HG02840 (cell line): ENCODE measurements at regions not wholly inside any gene's neighbourhood (a gene's known extent, or its start where the extent isn't known, plus 50 kb on each side); places are given as distances from the start of the nearest gene placed in this dataset.

Experiments
- ATAC-seq: cut with Tn5 transposase; IDR thresholded peaks from one replicate; pipeline ENCODE4 v1.9.1; 2021; ENCODE audit warnings: mild to moderate bottlenecking, moderate library complexity, moderate number of reproducible peaks; ENCODE audit not compliant: unreplicated experiment, low FRiP score

DNA sequence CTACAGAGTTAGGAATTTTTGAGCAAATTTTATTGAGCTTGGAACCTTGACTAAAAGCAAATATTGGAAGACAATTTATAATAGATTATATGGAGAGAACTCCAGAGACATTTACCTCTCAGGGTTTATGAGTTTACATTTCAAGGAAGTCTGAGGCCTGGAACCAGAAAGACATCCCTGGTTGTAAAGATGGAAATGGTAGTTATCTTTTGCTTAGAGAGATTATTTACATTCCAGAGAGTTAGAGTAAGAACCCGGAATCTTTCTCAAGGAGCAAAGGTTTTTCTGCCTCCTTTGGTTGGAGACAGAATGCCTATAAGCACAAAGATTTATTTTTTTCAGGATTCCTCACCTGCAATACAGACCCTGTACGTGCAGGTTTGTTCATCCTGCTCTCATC, 458.1 kb downstream of the TBL1XR1 start:
- ATAC-seq: no peak

DNA sequence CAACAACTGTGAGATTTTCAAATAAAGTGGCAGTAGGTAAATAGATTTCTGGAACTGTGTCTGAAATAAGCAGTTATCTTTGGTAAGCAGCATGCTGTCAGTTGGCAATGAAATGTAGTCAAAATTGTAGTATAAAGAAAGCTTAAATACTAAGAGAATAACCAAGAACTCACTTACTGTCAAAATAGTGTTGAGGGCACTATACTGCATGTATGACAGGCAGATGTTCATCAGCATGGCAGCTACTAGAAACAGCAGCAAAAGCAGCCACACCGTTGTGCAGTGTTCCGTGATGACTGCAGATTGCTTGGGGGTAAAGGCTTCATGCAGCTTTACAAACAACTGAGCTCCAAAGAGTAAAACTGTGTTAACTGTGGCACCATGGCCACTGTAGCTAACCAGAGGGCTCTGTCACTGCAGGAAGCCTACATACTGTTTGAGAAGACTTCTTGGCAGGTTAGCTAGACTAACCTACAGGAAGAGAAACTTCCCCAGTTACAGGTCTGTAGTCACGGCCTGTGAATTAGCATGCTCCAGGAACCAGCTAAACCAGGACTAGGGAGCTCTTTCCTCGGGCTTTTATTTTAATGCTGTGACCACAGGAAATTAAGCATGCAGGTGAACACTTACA, 459.7 kb downstream of the TBL1XR1 start:
- ATAC-seq: no peak

DNA sequence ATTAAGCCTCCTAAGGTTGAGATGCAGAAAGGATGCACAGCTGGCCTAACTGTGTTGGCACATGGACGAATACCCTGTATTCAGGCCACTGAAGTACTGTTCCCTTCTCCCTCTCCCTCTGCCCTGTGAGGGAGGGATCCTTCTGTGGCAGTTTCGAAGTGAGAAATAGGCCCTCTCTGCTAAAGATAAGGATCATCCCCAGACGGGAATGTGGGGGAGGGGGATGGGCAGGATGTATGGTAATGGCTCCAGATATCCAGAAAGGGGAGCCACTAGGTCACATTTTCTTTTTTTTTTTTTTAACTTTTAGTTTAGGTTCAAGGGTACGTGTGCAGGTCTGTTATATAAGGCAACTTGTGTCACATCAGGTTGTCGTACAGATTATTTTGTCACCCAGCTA, 463.1 kb downstream of the TBL1XR1 start:
- ATAC-seq: no peak

DNA sequence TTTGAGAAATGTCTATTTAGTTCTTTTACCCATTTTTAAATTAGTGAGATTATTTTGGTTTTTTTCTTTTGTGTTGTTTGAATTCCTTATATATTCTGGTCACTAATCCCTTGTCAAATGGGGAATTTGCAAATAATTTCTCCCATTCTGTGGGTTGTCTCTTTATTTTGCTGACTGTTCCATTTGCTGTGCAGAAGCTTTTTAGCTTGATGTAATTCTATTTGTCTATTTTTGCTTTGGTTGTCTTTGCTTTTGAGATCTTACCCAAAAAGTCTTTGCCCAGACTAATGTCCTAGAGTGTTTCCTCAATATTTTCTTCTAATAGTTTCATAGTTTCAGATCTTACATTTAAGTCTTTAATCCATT, 472.9 kb downstream of the TBL1XR1 start:
- ATAC-seq: no peak

DNA sequence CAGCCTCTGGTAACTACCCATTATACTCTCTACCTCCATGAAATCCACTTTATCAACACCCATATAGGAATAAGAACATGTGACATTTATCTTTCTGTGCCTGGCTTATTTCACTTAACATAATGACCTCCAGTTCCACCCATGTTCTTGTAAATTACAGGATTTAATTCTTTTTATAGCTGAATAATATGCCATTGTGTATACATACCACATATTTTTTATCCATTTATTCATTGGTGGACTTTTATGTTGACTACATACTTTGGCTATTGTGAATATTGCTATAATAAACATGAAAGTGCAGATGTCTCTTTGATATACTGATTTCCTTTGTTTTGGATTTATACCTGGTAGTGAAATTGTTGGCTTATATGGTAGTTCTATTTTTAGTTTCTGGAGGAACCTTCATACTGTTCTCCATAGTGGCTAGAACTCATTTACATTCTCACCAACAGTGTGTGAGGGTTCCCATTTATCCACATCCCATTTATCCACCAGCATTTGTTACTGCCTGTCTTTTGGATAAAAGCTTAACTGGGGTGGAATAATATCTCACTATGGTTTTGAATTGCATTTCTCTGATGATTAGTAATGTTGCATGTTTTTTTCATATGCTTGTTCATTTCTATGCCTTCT, 473.4 kb downstream of the TBL1XR1 start:
- no peak for ATAC-seq

DNA sequence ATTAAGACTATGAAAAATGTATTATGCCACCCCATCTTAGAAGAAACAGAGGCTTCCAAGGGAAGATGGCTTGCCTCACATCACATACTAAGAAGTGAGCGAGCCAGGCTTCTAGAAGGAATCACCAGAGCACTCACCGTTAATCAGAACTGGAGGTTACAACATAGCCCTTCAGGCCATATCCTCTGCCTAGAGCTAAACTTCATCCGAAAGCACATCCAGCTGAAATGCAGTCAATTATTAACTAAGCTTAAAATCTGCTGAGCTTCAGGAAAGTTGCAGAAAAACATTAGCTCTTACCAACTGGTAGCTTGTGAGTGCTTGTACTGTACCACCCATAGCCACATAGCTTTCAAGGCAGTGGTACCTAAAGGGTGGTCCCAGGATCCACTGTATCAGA, 483.2 kb downstream of the TBL1XR1 start:
- no peak for ATAC-seq

DNA sequence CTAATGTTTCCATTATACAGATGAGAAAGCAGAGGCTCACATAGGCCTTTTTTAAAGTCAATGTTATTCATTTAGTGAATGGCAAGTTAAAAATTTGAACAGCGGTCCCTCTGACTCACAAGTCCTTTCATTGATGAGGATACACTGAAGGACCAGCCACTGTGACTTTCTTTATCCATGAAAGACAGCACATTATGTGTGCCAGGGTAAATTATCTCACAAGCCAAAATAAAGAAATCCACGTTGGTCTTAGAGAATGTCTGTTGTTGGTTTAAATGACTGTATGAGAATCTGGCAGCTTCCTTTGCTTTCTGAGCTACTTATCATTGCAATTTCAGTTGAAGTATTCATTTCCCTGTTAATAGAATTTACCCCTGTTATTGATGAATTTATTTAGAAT, 485.1 kb downstream of the TBL1XR1 start:
- no peak for ATAC-seq

DNA sequence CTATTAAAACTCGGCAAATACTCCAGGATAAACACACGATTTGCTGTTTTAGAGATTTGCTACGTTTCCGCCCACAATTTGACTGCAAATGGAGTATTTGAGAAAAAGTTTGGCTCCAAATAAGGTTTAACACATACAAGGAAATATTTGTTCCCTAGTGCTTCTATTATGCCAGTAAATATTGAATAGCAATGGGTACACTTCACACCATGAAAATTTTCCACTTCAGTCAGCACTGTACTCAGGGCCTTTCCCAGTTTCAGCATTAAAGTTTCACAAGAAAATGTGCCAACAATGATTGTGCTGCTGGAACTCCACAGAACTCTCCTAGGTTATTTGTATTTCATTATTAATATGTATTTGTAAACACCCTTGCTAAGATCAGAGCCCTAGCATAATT, 498.0 kb downstream of the TBL1XR1 start:
- ATAC-seq: no peak

DNA sequence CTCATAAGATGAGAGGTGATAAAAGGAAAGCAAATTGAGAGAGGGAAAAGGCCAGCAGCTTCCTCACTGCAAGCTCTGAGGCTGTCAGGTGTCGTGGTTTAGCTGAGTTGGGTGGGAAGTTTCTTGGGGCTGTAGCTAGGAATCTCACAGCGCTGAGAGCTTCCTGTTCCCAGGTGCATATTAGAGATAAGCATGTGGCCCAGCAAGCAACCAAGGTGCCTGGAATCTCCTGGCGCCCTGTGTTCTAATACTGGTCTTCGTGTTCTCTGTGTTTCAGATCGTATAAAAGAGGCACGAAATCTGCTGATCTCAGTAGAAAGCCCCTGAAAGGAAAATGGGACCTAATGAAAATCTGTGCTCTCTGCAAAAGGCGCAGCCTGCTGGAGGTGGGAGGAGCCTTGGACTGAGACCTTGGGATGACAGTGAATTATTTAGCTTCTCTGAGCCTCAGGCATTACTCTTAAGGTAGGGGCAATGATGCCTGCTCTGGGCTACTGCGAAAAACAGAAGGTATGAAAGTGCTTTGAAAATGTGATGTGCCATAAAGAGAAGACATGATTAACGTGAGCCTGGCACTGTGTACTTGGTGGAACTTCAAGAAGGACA, 499.9 kb downstream of the TBL1XR1 start:
- ATAC-seq: no peak

DNA sequence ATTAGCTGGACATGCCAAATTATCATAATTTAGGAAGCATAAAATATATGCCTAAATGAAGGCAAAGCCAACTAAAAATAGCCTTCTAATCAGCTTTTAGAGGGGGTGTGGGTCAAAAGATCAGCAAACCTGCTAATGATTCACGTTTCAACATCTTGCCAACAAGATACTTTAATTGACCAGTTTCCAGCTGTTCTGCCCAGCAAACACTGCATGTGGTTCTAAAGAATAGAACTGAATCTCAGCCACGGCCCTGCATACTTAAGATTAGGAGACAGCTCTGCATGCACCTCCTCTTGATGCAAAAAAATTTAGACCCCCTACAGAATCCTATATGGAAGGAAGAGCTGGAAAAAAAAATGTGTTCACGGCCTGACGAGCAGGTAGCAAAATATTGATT, 500.5 kb downstream of the TBL1XR1 start:
- ATAC-seq: no peak

DNA sequence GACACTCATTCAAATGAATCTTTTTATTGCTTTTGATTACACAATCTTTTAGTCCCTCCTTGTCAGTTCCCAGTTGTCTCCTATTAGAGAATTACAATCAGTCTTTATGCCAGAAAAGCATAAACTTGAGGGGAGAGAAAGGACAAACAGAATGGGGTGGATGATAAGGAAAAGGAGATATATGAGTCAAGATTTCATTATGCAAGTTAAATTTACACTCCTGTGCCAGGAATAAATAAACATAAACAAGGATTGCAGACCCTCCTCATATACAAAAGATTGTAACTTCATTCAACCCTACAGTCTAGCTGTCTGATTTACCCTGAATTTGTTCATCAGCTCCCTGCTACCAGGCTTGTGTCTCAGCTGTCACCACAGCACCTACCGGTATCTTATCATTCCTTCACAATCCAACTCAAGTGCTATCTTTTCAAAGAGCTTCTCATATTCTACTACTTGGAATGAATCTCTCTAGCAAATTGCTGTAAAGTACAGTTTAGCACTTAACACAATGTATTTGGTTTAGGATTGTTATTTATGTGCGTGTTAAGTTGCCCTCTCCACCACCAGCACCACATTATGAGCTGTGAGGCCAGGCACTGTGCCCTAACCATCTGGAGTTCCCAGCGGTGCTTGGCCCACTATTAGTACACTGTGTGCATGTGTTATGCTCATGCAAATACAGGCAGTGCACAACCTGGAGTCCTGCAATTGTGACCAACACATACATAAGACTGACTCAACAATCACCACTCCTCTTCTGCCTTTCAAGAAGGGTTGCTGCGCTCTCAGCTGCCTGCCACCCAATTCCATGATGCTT, 504.1 kb downstream of the TBL1XR1 start:
- ATAC-seq: no peak

DNA sequence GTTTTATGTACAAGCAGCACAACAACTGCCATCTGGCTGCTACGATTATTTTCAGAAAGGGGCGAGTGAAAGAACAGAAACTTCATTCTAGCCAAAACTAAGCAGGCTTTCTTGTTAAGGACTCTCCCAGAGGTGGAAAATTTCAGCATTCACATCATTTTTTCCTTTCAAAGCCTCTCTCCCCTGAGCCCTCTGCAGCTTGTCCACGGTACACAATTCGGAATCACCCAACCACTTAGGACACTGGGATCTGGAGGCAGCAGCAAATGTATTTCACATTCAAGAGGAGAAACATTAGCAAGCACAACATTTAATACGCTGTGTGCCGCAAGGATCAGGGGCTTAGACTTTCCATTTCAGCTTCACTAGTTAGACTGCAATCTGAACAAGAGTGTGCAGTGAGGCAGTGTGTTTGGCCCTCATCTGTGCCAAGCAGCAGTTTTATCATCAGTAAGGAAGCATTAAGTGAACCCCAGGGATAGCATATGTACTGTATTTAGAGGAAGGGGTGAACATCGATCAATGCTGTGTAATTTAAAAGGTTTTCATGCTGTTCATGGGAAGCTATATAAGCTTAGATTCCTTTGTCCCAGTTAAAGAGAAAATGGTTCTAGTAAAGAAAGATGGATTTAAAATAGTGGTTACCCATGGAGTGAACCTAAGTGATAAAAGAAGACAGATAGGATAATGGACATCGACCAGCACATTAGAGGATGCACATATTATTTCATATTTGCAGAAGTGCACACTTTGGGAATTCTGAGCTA, 504.9 kb downstream of the TBL1XR1 start:
- no peak for ATAC-seq

DNA sequence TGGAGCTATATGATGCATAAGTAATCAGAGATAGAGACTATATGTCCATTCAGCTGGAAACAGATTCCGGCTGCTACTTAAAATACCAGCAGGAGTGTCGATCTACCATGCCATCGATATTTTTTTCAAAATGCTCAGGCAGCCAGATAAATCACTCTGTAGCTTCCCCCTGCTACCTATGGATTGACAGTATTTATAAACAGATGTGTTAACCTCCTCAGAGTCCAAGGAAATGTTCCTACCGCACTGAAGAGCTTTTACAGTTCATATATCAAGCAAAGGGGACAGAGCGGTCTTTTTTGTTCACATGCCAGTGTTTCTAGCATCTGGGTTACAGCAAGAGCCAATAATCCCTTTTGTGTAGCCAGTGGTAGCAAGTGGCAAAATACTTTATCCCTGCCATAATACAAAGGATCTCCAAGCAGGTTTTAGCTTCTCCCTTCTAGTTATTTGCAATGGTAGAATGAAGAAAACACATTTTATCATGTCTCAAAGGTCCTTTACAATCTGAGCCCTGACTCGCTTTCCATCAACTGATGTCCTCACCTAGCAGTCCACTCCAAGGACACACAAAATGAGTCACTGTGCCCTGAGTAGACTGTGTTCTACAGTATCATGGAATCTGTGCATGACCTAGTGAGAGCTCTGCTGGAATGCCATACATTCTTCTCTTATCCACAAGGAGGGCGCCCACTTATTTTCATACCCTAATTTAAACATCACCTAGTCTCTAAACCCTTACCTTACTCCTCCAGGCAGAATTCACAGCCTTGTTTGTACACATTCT, 507.0 kb downstream of the TBL1XR1 start:
- ATAC-seq: no peak

DNA sequence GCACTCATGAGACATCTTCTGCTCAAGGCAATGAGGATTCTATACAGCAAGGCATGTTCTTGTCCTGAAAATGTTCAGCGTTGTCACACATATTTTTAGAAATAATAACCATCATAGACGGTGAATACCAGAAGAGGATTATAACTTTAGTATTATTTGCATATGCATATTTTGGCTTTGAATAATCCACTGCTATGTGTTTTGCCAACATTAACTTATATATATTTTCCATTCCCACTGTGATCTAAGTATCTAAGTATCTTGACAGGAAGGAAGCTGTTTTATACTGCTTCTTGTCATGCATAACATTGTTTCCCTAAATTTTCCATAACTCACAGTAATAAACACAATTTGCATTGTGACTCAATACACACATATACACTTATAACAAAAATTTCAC, 509.5 kb downstream of the TBL1XR1 start:
- ATAC-seq: no peak

DNA sequence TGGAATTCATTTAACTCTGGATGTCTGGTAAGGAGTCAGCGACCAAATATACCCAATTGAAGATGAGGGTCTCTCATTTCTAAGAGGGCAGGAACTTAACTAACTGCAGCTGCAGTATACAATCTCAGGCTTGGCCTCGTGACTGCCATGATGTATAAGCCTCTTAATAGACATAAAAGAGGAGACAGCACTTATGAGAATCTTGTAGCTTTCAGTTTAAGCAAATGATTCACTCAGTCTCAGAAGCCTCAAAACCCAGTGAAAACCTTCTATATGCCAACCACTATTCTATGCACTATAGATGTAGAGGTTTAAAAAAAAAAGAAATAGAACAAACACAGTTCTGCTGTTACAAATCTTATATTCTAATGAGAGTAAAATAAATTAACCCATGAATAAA, 513.9 kb downstream of the TBL1XR1 start:
- ATAC-seq: no peak

DNA sequence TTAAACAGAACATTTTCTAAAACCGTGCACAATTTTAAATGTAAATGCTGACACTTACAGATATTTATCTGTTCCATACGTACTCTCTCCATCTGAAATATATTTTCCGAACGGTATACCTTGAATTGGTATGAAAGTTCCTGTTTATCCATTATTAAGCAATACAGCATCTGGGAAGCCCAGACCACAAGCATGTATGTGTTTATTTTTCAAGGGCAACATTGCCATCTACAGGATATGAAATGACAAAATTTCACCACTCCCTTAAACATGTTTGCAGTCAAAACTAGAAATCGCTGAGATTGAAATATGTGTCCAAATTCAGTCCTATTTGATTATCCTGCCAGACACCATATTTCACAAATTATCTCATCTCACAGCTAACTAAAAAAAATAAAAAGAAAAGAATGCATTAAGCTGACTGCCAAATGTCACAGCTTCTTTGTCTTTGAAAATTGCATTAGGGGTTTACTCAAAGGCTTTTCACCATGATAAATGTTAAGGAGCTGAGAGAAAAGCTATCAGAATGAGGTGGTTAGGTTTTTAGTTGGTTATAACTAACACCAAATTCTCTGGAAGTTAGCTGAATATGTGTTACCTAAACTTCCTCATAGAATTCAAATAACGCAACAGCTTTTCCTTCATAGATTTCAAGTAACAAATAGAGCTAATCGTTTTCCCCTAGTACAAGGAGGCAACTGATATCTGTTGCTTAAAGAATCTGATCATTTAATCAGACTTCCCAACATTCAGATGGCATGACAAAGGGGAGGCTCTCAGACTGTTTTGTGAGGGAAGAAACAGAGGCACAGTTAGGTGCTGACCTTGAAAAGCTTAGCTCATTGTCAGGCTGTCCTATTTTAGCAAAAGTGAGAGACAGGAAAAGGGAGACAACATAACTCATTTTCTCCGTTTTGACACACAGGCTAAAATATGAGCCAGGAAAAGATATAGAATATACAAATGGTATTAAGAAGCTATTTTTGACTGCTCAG, 533.1 kb downstream of the TBL1XR1 start:
- ATAC-seq: no peak

DNA sequence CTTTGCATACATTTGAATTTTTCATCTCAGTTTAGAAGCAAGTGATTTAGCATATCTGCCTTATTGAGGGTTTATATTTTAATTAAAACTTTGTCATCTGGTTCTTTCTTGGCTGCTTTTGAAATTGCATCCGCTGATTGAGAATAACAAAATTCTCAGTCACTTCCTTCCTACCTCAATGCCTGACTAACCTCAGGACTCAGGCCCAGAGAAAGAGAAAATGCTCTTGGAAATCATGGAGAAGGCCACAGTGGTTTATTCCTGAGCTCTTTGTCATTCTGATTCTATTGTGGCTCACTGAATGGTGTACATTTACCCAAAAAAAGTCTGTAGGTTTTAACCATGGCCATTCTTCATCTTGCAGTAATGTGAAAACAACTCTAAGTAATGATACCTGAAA, 533.9 kb downstream of the TBL1XR1 start:
- no peak for ATAC-seq

DNA sequence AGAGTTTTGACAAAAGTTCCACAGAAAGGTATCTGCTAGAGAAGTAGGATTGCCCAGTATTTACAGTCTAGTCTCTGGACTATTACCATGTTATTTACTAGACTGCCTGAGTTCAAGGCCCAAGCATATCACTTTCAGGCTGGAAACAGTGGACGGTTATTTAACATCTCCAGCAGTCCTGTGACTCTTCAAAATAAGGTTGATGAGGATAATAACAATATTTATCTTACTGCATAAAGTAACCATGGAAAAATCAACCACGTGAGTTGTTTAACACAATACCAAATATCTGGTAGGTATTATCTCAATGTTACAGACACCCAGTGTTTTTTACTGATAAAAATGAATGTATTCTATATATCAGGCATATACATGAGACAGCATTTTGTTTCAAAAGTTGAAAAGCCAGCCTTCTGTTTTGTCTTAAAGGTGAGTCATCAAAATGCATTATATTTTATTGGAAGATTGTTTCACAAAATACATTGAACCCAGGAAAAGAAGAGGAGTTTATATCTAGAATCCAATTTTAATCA, 535.8 kb downstream of the TBL1XR1 start:
- no peak for ATAC-seq
